ENCODE measurements at regions not wholly inside any gene's neighbourhood (a gene's known extent, or its start where the extent isn't known, plus 50 kb on each side); places are given as distances from the start of the nearest gene placed in this dataset.

GRCh38 chr2:224284134-224284946, 117.6 kb downstream of the FAM124B start:
- Histone ChIP-seq H3K27ac (ENCODE audit: insufficient read depth, low read depth, low read length) (no peak overlapping the region), H3K9me3 (replicated peaks; ENCODE audit: control insufficient read depth, insufficient read depth, low read length) (no peaks in the 10 kb centered on the region), H3K4me3 (replicated peaks in 1 of 3; ENCODE audit: insufficient read depth in 1 of 3, low read depth in 1 of 3, low read length in 3 of 3) (no peak overlapping the region), H3K9me1 (replicated peaks; ENCODE audit: control insufficient read depth, extremely low read depth, insufficient read depth, low read length) (no peaks in the 10 kb centered on the region), H3K4me2 (ENCODE audit: insufficient read depth, low read length) (no peak overlapping the region), H3K9ac (replicated peaks; ENCODE audit: extremely low read depth, insufficient read depth, low read length) (no peak overlapping the region), H3K36me3 (ENCODE audit: control insufficient read depth in 2 of 2, extremely low read depth in 1 of 2, insufficient read depth in 2 of 2, low read length in 2 of 2) (no peaks in the 10 kb centered on the region), H3K27me3 (ENCODE audit: control insufficient read depth in 2 of 2, insufficient read depth in 2 of 2, low read length in 2 of 2) (peaks cover 6 to 10% of the 10 kb centered on the region in 2 experiments), H2AFZ (ENCODE audit: low read depth, low read length) (no peak overlapping the region), H4K20me1 (replicated peaks; ENCODE audit: control insufficient read depth, extremely low read depth, insufficient read depth, low read length) (no peaks in the 10 kb centered on the region), H3K79me2 (ENCODE audit: control insufficient read depth, insufficient read depth, low read length) (no peaks in the 10 kb centered on the region), H3K4me1 (ENCODE audit: control insufficient read depth, extremely low read depth, insufficient read depth, low read length) (no peaks in the 10 kb centered on the region)
- dilution Hi-C loops (cut with MboI; ENCODE audit: extremely low pct_ligation_motif_present, low sequenced_read_pairs) (loop anchor here (25.0 kb wide), 1 partner anchor 272 kb away; no protein-coding TSS in a partner anchor), intact Hi-C loops (cut with micrococcal nuclease) (loop anchor here (1.0 kb wide), 5 partner anchors 142 to 367 kb away; partner anchors contain the start of gene SERPINE2)
- CTCF ChIA-PET: interaction anchor here (0.6 to 9.3 kb wide), 60 partner anchors 8 to 423 kb away, joined by 3 to 875 read pairs (median 4); partner anchors contain the start of gene SERPINE2
- peak; percentile 60 for DNase-seq (ENCODE audit: low read depth, low spot score)
- POLR2A ChIA-PET: no interaction called here
- FAIRE-seq: peak; percentile 47
- TF ChIP-seq CTCF (IDR thresholded peaks at IDR 0.05; ENCODE audit: extremely low read depth in 1 of 2, insufficient read depth in 1 of 2, low read depth in 1 of 2, low read length in 2 of 2): peak; percentile 12 to 14
- TF ChIP-seq MAX (IDR thresholded peaks at IDR 0.05; ENCODE audit: insufficient read depth, insufficient read length): no peak
- BruUV-seq (replicated peaks): no TSS peak

GRCh38 chr2:224283466-224283965, 118.4 kb downstream of the FAM124B start:
- H3K27ac ChIP-seq (ENCODE audit: insufficient read depth, low read depth, low read length): no peak overlapping the region
- BruUV-seq (replicated peaks): no TSS peak
- H2AFZ ChIP-seq (ENCODE audit: low read depth, low read length): no peak overlapping the region
- H3K4me3 ChIP-seq (replicated peaks in 1 of 3; ENCODE audit: insufficient read depth in 1 of 3, low read depth in 1 of 3, low read length in 3 of 3): no peak overlapping the region
- CTCF ChIA-PET: interaction anchor here (1.1 to 9.3 kb wide), 23 partner anchors 9 to 608 kb away, joined by 3 to 875 read pairs (median 6); partner anchors contain the start of gene SERPINE2
- FAIRE-seq: no peak
- TF ChIP-seq POLR2A (IDR thresholded peaks at IDR 0.05; ENCODE audit: low read depth, low read length): no peak
- no peak for TF ChIP-seq POLR2AphosphoS5 (IDR thresholded peaks at IDR 0.05; ENCODE audit: insufficient read depth, low read depth, low read length)
- no peak for TF ChIP-seq CTCF (IDR thresholded peaks at IDR 0.05; ENCODE audit: extremely low read depth in 1 of 2, insufficient read depth in 1 of 2, low read depth in 1 of 2, low read length in 2 of 2)
- no peak for TF ChIP-seq JUN (IDR thresholded peaks at IDR 0.05; ENCODE audit: borderline replicate concordance, insufficient read depth, insufficient read length, low read depth)
- no peak for TF ChIP-seq MAX (IDR thresholded peaks at IDR 0.05; ENCODE audit: insufficient read depth, insufficient read length)
- H3K4me2 ChIP-seq (ENCODE audit: insufficient read depth, low read length): no peak overlapping the region
- DNase-seq (ENCODE audit: low read depth, low spot score): no peak
- no peaks in the 10 kb centered on the region for H3K9me1 ChIP-seq (replicated peaks; ENCODE audit: control insufficient read depth, extremely low read depth, insufficient read depth, low read length)
- H3K27me3 ChIP-seq (ENCODE audit: control insufficient read depth in 2 of 2, insufficient read depth in 2 of 2, low read length in 2 of 2): peaks cover 6 to 10% of the 10 kb centered on the region in 2 experiments
- no peaks in the 10 kb centered on the region for H3K36me3 ChIP-seq (ENCODE audit: control insufficient read depth in 2 of 2, extremely low read depth in 1 of 2, insufficient read depth in 2 of 2, low read length in 2 of 2)
- no peaks in the 10 kb centered on the region for H3K4me1 ChIP-seq (ENCODE audit: control insufficient read depth, extremely low read depth, insufficient read depth, low read length)
- POLR2A ChIA-PET: no interaction called here
- no peaks in the 10 kb centered on the region for H4K20me1 ChIP-seq (replicated peaks; ENCODE audit: control insufficient read depth, extremely low read depth, insufficient read depth, low read length)
- H3K9ac ChIP-seq (replicated peaks; ENCODE audit: extremely low read depth, insufficient read depth, low read length): no peak overlapping the region
- intact Hi-C loops (cut with micrococcal nuclease) (no loop called here), dilution Hi-C loops (cut with MboI; ENCODE audit: extremely low pct_ligation_motif_present, low sequenced_read_pairs) (loop anchor here (25.0 kb wide), 1 partner anchor 271 kb away; no protein-coding TSS in a partner anchor)
- no peaks in the 10 kb centered on the region for H3K9me3 ChIP-seq (replicated peaks; ENCODE audit: control insufficient read depth, insufficient read depth, low read length)
- no peaks in the 10 kb centered on the region for H3K79me2 ChIP-seq (ENCODE audit: control insufficient read depth, insufficient read depth, low read length)

All from endothelial cell of umbilical vein (primary cell).